Endothelial cell of umbilical vein (primary cell): ENCODE measurements at regions not wholly inside any gene's neighbourhood (a gene's known extent, or its start where the extent isn't known, plus 50 kb on each side); places are given as distances from the start of the nearest gene placed in this dataset.

ENCODE experiments used
- CTCF ChIP-seq, 2 donors: IDR thresholded peaks; 1 replicate in 1 of 2; 2 replicates in 1 of 2; pipeline ENCODE4 v1.5.1; 2011; ENCODE audit warnings: low read length in 2 of 2, mild to moderate bottlenecking in 2 of 2, moderate library complexity in 2 of 2, control low read depth in 1 of 2, inconsistent platforms in 1 of 2, low read depth in 1 of 2; ENCODE audit not compliant: insufficient read depth in 1 of 2; ENCODE audit errors: extremely low read depth in 1 of 2
- EZH2 ChIP-seq: IDR thresholded peaks from 2 replicates; pipeline ENCODE4 v1.6.1; 2012; ENCODE audit warnings: borderline replicate concordance, low read depth, mild to moderate bottlenecking, moderate library complexity, low read length, inconsistent platforms; ENCODE audit not compliant: severe bottlenecking
- JUN ChIP-seq: IDR thresholded peaks from 2 replicates; pipeline ENCODE4 v1.6.1; 2011; ENCODE audit warnings: borderline replicate concordance, low read depth; ENCODE audit not compliant: insufficient read length, insufficient read depth
- MYC ChIP-seq: IDR thresholded peaks from one replicate; pipeline ENCODE4 v1.6.1; 2011; ENCODE audit warnings: mild to moderate bottlenecking, low read depth, low read length
- POLR2A ChIP-seq: IDR thresholded peaks from 2 replicates; pipeline ENCODE4 v1.6.1; 2012; ENCODE audit warnings: low read depth, mild to moderate bottlenecking, control low read depth, low read length

- no peak for TF ChIP-seq MYC
- no peak for TF ChIP-seq CTCF (IDR thresholded peaks at IDR 0.05; ENCODE audit: extremely low read depth in 1 of 2, insufficient read depth in 1 of 2, low read depth in 1 of 2, low read length in 2 of 2)
- no peak for TF ChIP-seq POLR2A
- no peak for TF ChIP-seq EZH2
- no peak for TF ChIP-seq JUN
Observed at GRCh38 chr4:53646795-53647194, 55.5 kb upstream of the LNX1 start.
